NT2/D1 (cell line): ENCODE measurements at regions not wholly inside any gene's neighbourhood (a gene's known extent, or its start where the extent isn't known, plus 50 kb on each side); places are given as distances from the start of the nearest gene placed in this dataset.

Experiments used
- YY1 ChIP-seq: IDR thresholded peaks from 2 replicates; pipeline ENCODE4 v1.6.1; 2011; ENCODE audit not compliant: insufficient read length, insufficient read depth
- ZNF274 ChIP-seq: IDR thresholded peaks from 2 replicates; pipeline ENCODE4 v1.6.1; 2011; ENCODE audit warnings: mild to moderate bottlenecking, low read depth, low read length

GRCh38 chr21:39109596-39110210, 73.5 kb downstream of the PSMG1 start:
- TF ChIP-seq ZNF274: no peak
- TF ChIP-seq YY1: no peak
